ENCODE measurements at regions not wholly inside any gene's neighbourhood (a gene's known extent, or its start where the extent isn't known, plus 50 kb on each side); places are given as distances from the start of the nearest gene placed in this dataset.
A peak's percentile ranks its signal among the peaks of the same experiment; 100 is the strongest.

- no peak for TF ChIP-seq CTCF (IDR thresholded peaks at IDR 0.05; ENCODE audit: insufficient read depth, low read length, severe bottlenecking)
- DNase-seq (ENCODE audit: low read depth) (no peak), FAIRE-seq (peak; percentile 13)
- H3K27me3 ChIP-seq (ENCODE audit: control insufficient read depth, insufficient read depth, low read length) = no peaks in the 10 kb centered on the region
- H3K36me3 ChIP-seq (ENCODE audit: control insufficient read depth, insufficient read depth, low read length) = no peaks in the 10 kb centered on the region
- H3K4me3 ChIP-seq (ENCODE audit: low read depth, low read length) = no peak overlapping the region
These were observed 189.9 kb upstream of the GMDS start for GRCh38 chr6:2435323-2435722.

GRCh38 chr6:2434912-2435311 lies 189.5 kb upstream of the GMDS start:
- H3K27me3 ChIP-seq (ENCODE audit: control insufficient read depth, insufficient read depth, low read length) = no peaks in the 10 kb centered on the region
- no peak for TF ChIP-seq CTCF (IDR thresholded peaks at IDR 0.05; ENCODE audit: insufficient read depth, low read length, severe bottlenecking)
- H3K4me3 ChIP-seq (ENCODE audit: low read depth, low read length) = no peak overlapping the region
- no peak for FAIRE-seq
- no peaks in the 10 kb centered on the region for H3K36me3 ChIP-seq (ENCODE audit: control insufficient read depth, insufficient read depth, low read length)
- no peak for DNase-seq (ENCODE audit: low read depth)

- DNase-seq (ENCODE audit: low read depth) (peak; percentile 93), FAIRE-seq (peak; percentile 86)
- H3K27me3 ChIP-seq (ENCODE audit: control insufficient read depth, insufficient read depth, low read length) = no peaks in the 10 kb centered on the region
- H3K4me3 ChIP-seq (ENCODE audit: low read depth, low read length) = no peak overlapping the region
- no peaks in the 10 kb centered on the region for H3K36me3 ChIP-seq (ENCODE audit: control insufficient read depth, insufficient read depth, low read length)
- TF ChIP-seq CTCF (IDR thresholded peaks at IDR 0.05; ENCODE audit: insufficient read depth, low read length, severe bottlenecking) = no peak
These were observed 188.7 kb upstream of the GMDS start for GRCh38 chr6:2434116-2434515.

GRCh38 chr6:2433711-2434110 lies 188.3 kb upstream of the GMDS start:
- H3K27me3 ChIP-seq (ENCODE audit: control insufficient read depth, insufficient read depth, low read length) = no peaks in the 10 kb centered on the region
- H3K36me3 ChIP-seq (ENCODE audit: control insufficient read depth, insufficient read depth, low read length) = no peaks in the 10 kb centered on the region
- no peak for TF ChIP-seq CTCF (IDR thresholded peaks at IDR 0.05; ENCODE audit: insufficient read depth, low read length, severe bottlenecking)
- H3K4me3 ChIP-seq (ENCODE audit: low read depth, low read length) = no peak overlapping the region
- no peak for DNase-seq (ENCODE audit: low read depth)
- no peak for FAIRE-seq

- Histone ChIP-seq H3K4me3 (ENCODE audit: low read depth, low read length) (no peak overlapping the region), H3K36me3 (ENCODE audit: control insufficient read depth, insufficient read depth, low read length) (no peaks in the 10 kb centered on the region), H3K27me3 (ENCODE audit: control insufficient read depth, insufficient read depth, low read length) (no peaks in the 10 kb centered on the region)
- FAIRE-seq (no peak), DNase-seq (ENCODE audit: low read depth) (no peak)
- TF ChIP-seq CTCF (IDR thresholded peaks at IDR 0.05; ENCODE audit: insufficient read depth, low read length, severe bottlenecking) = no peak
These were observed 187.9 kb upstream of the GMDS start for GRCh38 chr6:2433266-2433665.

GRCh38 chr6:2432292-2432691 lies 186.9 kb upstream of the GMDS start:
- H3K27me3 ChIP-seq (ENCODE audit: control insufficient read depth, insufficient read depth, low read length) = no peaks in the 10 kb centered on the region
- H3K36me3 ChIP-seq (ENCODE audit: control insufficient read depth, insufficient read depth, low read length) = no peaks in the 10 kb centered on the region
- FAIRE-seq (no peak), DNase-seq (ENCODE audit: low read depth) (peak; percentile 96)
- no peak overlapping the region for H3K4me3 ChIP-seq (ENCODE audit: low read depth, low read length)
- no peak for TF ChIP-seq CTCF (IDR thresholded peaks at IDR 0.05; ENCODE audit: insufficient read depth, low read length, severe bottlenecking)
